ENCODE measurements at regions not wholly inside any gene's neighbourhood (a gene's known extent, or its start where the extent isn't known, plus 50 kb on each side); places are given as distances from the start of the nearest gene placed in this dataset.

DNA sequence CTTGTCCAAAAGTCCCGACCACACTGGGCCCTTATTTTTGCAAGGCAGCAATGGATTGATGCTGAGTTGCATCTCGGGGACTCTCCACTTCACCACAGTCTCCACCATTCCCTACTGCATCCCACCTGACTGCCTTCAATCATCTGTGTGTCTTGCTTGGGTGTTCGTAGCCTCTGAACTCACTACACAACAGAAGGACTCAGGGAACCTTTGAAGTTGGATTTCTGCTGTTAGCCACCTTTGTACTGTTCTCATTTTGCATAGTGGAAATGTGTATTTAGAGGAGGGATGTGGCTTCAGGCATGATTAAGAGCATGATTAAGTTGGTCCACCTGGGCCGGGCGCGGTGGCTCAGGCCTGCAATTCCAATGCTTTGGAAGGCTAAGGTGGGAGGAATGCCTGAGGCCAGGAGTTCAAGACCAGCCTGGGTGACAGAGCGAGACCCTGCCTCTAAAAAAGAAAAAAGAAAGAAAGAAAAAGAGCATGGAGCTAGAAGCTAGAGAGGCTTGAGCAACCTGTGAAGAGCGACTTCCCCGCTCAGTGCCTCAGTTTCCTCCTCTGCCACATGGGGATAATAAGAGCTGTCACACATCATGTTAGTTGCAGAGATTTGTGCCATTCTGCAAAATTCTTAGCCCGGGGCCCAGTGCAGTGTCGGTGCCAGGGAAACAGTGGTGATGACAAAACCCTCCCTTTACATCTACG, 121.3 kb upstream of the PTPN1 start:
- H3K27ac Mint-ChIP-seq: peak overlapping the region; percentile 70 to 94
- H3K27me3 Mint-ChIP-seq: no peaks in the 10 kb centered on the region
- ATAC-seq (replicated peaks): no peak
- H3K36me3 Mint-ChIP-seq (ENCODE audit: insufficient read depth): peaks cover 9% of the 10 kb centered on the region
- DNase-seq: no peak
- H3K4me1 Mint-ChIP-seq (ENCODE audit: low read depth in 2 of 2): peaks cover 46 to 47% of the 10 kb centered on the region in 2 donors
- H3K4me3 Mint-ChIP-seq: no peak overlapping the region
- H3K9me3 Mint-ChIP-seq: no peaks in the 10 kb centered on the region

DNA sequence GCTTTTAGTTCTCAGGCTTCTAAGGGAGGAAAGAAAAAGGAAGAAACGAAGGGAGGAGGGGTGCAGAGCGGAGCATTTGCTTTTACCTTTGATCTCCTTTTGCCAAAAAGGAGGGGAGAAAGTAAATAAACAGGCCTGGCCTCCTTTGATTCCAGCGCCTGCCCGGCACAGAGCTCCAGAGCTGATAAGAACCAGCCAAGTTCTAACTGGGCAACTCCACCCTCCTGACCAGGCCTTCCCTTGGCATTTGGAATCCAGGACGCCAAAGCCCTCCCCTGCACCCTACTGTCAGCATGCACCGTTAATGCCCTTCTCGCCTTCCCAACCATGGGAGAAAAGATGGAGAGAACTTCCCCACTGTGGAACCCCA, 120.8 kb upstream of the PTPN1 start:
- Mint-ChIP-seq H3K4me1 (ENCODE audit: low read depth in 2 of 2) (peaks cover 46 to 47% of the 10 kb centered on the region in 2 donors), H3K36me3 (ENCODE audit: insufficient read depth) (peaks cover 9% of the 10 kb centered on the region), H3K9me3 (no peaks in the 10 kb centered on the region), H3K27ac (peak overlapping the region; percentile 70 to 94), H3K27me3 (no peaks in the 10 kb centered on the region), H3K4me3 (no peak overlapping the region)
- ATAC-seq (replicated peaks): no peak
- DNase-seq: no peak

DNA sequence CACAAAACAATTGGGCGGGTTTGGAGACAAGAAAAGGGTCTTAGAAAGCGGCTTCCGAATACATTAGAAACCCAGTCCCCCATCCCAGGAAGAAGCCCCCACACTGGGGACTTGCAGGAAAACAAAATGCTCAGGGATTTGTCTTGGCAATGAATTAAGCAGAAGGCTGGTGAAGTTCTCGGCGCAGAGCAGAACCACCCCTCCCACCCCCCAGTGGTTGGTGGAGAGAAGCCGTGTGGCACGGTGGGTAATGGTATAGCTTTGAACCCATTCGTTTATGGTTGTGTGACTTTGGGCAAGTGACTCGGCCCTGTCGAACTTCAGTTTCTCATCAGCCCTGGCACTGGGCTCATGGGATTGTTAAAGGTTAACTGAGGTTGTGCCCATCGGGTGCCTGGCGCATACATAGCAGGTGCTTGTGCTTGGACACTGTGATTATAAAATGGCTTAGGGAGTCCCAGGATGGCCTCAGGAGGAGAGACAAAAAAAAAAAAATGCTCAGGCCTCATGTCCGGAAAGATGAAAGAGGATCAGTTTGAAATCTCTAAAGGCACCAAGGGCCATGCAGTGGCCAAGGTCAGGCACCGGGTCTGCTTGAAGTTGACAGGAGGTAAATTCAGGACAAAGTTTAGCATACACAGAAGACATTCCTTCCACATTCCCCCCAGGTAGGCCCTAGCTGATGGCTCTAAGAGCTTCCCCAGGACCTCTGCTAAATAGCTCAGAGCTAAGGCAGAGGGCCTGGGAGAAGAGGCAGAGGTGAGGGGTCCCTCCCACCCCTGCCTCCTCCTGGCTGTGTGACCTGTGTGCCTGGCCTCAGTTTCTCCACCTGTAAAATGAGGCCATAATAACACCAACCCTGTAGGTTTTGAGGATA, 120.1 kb upstream of the PTPN1 start:
- Mint-ChIP-seq H3K27ac (peak overlapping the region in 1 of 2 donors; percentile 70), H3K27me3 (no peaks in the 10 kb centered on the region), H3K4me1 (ENCODE audit: low read depth in 2 of 2) (peaks cover 43% of the 10 kb centered on the region in 2 donors), H3K4me3 (no peak overlapping the region), H3K36me3 (ENCODE audit: insufficient read depth) (peaks cover 9% of the 10 kb centered on the region), H3K9me3 (no peaks in the 10 kb centered on the region)
- DNase-seq: no peak
- ATAC-seq (replicated peaks): no peak

DNA sequence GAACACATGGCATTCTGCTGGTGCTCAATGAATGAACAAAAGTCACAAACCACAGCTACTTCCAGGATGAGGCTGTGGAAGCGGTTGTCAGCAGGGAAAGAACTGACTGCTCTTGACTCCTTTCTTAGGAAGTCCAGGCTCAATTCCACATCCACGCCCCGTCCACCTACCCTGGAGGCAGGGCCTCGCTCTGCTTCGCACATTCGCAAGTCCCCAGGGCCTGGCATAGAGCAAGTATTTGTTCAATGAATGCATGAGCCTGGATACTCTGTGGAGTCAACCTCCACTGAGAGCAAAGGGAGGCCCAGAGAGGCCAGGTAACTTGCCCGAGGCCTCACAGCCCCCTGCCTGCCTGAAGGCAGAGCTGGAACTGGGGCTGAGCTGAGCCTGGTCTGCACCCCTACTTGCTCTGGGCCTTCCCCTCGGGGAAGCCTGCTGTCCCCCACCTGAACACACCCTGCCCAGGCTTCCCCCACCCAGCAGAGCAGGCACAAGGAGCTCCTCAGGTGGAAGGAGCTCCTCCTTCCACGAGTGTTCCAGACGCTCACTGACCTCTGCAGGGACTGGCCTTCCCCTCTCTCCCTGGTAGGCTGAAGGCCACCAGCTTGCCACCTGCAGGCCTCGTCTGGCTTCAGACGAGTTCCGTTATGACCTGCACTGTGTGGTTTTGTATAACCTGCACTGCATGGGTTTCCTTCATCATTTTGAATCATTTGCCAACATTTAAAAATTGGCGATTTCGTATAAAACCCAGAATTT, 119.3 kb upstream of the PTPN1 start:
- H3K4me1 Mint-ChIP-seq (ENCODE audit: low read depth in 2 of 2): peaks cover 35% of the 10 kb centered on the region in 2 donors
- ATAC-seq (replicated peaks): no peak
- H3K27ac Mint-ChIP-seq: peak overlapping the region in 1 of 2 donors; percentile 70
- H3K27me3 Mint-ChIP-seq: no peaks in the 10 kb centered on the region
- H3K36me3 Mint-ChIP-seq (ENCODE audit: insufficient read depth): peaks cover 7% of the 10 kb centered on the region
- no peak for DNase-seq
- no peak overlapping the region for H3K4me3 Mint-ChIP-seq
- H3K9me3 Mint-ChIP-seq: no peaks in the 10 kb centered on the region

DNA sequence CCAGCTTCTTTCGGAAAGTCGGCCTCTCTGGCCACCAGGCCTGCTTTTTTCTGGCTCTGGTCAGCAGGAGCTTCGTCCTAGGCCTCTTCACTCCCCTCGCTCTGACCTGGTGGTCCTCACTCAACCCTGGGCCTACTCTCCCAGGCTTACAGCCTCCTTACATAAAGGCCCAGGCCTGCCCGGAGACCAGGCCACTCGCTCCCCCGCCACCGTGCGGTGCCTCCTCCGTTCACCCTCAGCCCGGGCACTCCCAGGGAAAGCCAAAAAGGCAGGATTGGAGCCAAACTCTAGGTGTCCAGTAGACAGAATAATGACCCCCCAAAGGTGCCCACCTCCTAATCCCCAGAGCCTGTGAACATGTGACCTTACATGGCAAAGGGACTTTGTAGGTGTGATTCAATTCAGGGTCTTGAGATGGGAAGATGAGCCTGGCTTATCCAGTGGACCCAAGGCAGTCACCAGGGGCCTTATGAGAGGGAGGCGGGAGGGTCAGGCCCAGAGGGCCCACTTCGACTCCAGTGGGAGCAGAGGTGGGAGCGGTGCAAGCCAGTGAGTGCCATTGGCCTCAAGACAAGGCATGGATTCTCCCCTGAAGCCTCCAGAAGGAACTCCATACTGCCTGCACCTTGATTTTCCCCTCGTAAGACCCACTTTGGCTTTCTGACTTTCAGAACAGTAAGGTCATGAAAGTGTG, 118.6 kb upstream of the PTPN1 start:
- H3K27ac Mint-ChIP-seq: peak overlapping the region; percentile 20 to 65
- no peak for ATAC-seq (replicated peaks)
- H3K36me3 Mint-ChIP-seq (ENCODE audit: insufficient read depth): peaks cover under 1% of the 10 kb centered on the region
- H3K27me3 Mint-ChIP-seq: no peaks in the 10 kb centered on the region
- H3K4me3 Mint-ChIP-seq: no peak overlapping the region
- no peaks in the 10 kb centered on the region for H3K9me3 Mint-ChIP-seq
- no peak for DNase-seq
- H3K4me1 Mint-ChIP-seq (ENCODE audit: low read depth in 2 of 2): peaks cover 29% of the 10 kb centered on the region in 2 donors

DNA sequence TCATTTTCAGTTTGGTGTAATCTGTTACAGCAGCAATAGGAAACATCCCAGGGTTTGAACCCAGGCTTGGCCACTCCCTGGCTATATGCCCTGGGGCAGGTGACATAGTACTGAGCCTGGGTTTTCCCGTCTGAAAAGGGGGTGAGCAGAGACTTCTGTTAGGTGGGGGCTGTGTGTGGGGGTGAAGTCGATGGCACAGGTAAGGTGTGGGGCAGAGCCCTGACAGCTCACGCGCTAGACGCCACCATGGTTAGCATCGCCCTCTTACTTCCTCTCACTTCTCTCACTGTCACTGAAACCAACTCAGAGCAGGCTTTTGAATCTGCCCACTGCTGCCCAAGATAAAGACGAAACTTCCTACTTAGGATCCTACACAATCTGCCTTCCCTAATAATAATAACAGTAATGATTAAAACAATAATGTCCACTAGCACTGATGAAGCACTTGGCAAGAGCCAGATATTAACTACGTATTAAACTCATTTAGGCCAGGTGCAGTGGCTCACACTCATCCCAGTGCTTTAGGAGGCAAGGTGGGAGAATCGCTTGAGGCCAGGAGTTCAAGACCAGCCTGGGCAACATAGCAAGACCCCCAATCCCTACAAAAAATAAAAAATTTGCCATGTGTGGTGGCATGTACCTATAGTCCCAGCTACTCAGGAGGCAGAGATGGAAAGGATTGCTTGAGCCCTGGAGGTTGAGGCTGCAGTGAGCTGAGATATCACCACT, 117.9 kb upstream of the PTPN1 start:
- Mint-ChIP-seq H3K9me3 (no peaks in the 10 kb centered on the region), H3K4me1 (ENCODE audit: low read depth in 2 of 2) (peaks cover 25 to 26% of the 10 kb centered on the region in 2 donors), H3K4me3 (no peak overlapping the region), H3K36me3 (ENCODE audit: insufficient read depth) (no peaks in the 10 kb centered on the region), H3K27me3 (no peaks in the 10 kb centered on the region), H3K27ac (peak overlapping the region in 1 of 2 donors; percentile 20)
- DNase-seq: peak; percentile 21 to 31 (median 29)
- peak; percentile 95 for ATAC-seq (replicated peaks)

DNA sequence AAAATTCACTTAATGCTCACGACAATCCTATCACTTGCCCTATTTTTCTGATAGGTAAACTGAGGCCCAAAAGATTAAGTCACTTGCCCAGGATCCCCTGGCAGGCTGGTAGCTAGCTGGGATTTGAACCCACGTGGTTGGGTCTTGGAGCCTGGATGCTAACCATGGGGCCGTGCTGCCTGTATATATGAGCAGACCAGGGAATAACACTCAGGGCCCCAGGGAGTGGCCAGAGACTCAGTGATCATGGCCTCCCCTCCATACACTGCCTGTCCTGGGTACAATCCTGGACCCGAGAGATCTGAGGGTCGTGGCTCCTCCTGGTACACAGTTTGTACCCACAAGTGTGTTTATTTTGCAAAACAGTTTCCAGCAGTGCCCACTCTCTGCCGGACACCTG, 116.9 kb upstream of the PTPN1 start:
- no peak overlapping the region for H3K27ac Mint-ChIP-seq
- DNase-seq (no peak), ATAC-seq (replicated peaks) (no peak)
- H3K27me3 Mint-ChIP-seq: no peaks in the 10 kb centered on the region
- no peak overlapping the region for H3K4me3 Mint-ChIP-seq
- H3K4me1 Mint-ChIP-seq (ENCODE audit: low read depth in 2 of 2): peaks cover 18 to 19% of the 10 kb centered on the region in 2 donors
- no peaks in the 10 kb centered on the region for H3K36me3 Mint-ChIP-seq (ENCODE audit: insufficient read depth)
- no peaks in the 10 kb centered on the region for H3K9me3 Mint-ChIP-seq

DNA sequence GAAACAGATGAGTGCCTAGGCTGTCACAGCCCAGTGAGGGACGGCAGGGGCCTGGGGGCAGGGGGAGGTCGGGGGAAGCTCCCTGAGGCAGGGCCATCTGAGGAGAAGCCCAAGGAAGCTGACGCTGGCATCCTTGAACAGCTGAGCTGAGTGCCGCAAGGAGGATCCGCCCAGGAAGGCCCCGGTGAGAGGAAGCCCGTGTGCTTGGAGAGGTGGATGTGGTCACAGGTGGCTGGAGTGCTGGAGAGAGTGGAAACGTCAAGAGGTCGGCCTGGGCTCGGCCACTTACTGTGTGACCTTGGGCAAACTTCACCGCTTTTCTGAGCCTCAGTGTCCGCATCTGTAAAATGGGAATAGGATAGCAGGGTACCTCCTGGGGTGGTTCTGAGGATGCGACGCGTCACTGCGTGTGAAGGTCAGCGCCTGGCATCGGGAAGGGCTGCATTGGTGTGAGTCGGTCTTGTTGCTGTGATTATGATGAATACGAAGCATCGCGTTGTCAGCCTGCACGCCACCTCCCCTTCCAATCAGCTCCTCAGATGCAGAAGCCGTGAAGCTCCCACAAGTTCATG, 116.1 kb upstream of the PTPN1 start:
- Mint-ChIP-seq H3K4me3 (no peak overlapping the region), H3K9me3 (no peaks in the 10 kb centered on the region), H3K27me3 (no peaks in the 10 kb centered on the region), H3K4me1 (ENCODE audit: low read depth in 2 of 2) (peaks cover 12 to 13% of the 10 kb centered on the region in 2 donors), H3K36me3 (ENCODE audit: insufficient read depth) (no peaks in the 10 kb centered on the region), H3K27ac (no peak overlapping the region)
- DNase-seq (no peak), ATAC-seq (replicated peaks) (no peak)

DNA sequence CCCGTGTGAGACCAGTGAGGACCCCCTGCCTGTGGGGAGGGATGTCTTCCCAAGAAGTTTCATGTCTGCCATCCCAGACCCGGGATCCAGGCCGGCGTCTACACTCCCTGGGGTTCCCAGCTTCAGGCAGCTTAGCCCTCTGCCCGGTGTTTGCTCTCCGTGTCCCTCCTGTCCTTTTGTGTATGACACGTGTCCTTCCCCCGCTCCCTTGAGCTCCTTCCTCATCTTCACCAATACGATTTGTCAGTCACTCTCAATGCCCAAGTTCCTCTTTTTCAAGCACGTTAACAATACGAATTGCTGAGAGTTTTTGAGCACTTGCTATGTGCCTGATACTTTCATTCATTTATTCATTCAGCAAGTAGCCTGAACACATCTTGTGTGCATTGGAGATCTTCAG, 115.6 kb upstream of the PTPN1 start:
- Mint-ChIP-seq H3K27me3 (no peaks in the 10 kb centered on the region), H3K9me3 (no peaks in the 10 kb centered on the region), H3K4me3 (no peak overlapping the region), H3K4me1 (ENCODE audit: low read depth in 2 of 2) (peaks cover 10 to 13% of the 10 kb centered on the region in 2 donors), H3K27ac (no peak overlapping the region), H3K36me3 (ENCODE audit: insufficient read depth) (no peaks in the 10 kb centered on the region)
- DNase-seq: no peak
- ATAC-seq (replicated peaks): no peak

DNA sequence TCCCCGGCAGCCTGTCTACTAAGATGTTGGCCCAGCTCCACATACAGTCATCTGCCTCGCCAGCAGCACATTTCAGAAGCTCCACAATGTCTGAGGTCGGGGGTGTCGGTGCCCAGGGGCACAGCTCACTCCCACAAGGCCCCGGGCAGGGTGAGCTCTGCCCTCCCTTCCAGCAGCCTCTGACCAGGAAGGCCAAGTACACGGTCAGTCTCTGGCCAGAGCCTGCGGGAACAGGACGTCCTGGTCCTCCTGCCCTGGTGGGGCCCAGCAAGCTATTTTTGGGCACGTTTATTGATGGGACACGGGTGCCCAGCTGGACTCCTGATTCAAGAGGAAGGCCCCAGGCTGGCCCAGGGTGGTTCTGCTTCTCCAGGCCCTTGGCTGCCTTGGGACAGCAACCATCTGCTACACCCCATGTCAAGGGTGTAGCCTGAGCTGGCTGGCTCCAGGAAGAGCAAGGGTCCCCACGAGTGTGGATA, 114.9 kb upstream of the PTPN1 start:
- no peak for DNase-seq
- Mint-ChIP-seq H3K27ac (no peak overlapping the region), H3K9me3 (no peaks in the 10 kb centered on the region), H3K4me3 (no peak overlapping the region), H3K36me3 (ENCODE audit: insufficient read depth) (no peaks in the 10 kb centered on the region), H3K4me1 (ENCODE audit: low read depth in 2 of 2) (peaks cover 13 to 16% of the 10 kb centered on the region in 2 donors), H3K27me3 (no peaks in the 10 kb centered on the region)
- no peak for ATAC-seq (replicated peaks)

DNA sequence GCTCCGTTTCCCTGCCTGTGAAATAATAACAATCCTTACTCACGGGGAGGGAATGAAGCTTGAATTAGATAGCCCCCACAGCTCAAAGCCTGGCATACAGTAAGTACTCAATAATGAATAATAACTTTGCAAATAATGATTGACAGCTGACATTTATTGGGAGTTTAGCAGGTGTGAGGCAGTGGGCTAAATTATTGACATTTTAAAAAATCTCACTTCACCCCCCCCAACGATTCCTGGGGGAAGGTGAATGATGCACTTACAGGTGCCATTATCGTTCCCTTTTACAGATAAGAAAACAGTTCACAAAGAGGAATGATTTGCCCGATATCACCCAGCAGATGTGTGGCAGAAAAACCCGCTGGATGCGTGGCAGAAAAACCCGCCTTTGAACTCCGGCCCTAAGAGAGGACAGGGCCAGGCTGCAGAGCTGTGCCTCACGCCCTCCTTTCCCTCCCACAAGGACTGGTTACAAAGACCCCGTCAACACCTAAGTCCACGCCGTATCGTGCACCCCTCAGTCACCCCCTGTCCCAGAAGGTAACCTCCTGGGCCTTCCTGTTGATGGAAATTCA, 114.2 kb upstream of the PTPN1 start:
- H3K4me1 Mint-ChIP-seq (ENCODE audit: low read depth in 2 of 2): peaks cover 13 to 16% of the 10 kb centered on the region in 2 donors
- H3K4me3 Mint-ChIP-seq: no peak overlapping the region
- H3K27me3 Mint-ChIP-seq: no peaks in the 10 kb centered on the region
- no peak overlapping the region for H3K27ac Mint-ChIP-seq
- H3K36me3 Mint-ChIP-seq (ENCODE audit: insufficient read depth): no peaks in the 10 kb centered on the region
- ATAC-seq (replicated peaks) (no peak), DNase-seq (no peak)
- H3K9me3 Mint-ChIP-seq: no peaks in the 10 kb centered on the region

DNA sequence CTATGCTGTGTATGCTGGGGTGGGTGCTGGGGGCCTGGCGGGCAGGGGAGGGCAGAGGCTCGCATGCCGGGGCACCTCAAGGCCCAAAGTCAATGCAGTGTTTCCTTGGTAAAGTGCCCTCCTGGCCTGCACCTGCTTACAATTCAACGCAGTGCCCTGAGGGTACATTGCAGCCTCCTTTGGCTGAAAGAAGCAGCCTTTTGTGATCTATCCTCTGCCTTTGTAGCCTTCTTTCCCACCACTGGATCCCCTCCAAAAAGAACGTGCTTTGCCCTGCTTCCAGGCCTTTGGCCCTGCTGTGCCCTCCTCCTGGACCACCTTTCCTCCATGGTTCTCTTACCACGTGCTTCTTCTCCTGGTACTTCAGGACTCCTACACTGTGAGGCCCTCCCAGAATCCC, 113.6 kb upstream of the PTPN1 start:
- DNase-seq (no peak), ATAC-seq (replicated peaks) (no peak)
- Mint-ChIP-seq H3K36me3 (ENCODE audit: insufficient read depth) (no peaks in the 10 kb centered on the region), H3K9me3 (no peaks in the 10 kb centered on the region), H3K27ac (peak overlapping the region; percentile 6 to 28), H3K27me3 (no peaks in the 10 kb centered on the region), H3K4me3 (no peak overlapping the region), H3K4me1 (ENCODE audit: low read depth in 2 of 2) (peaks cover 8 to 13% of the 10 kb centered on the region in 2 donors)

Data from effector memory CD8-positive, alpha-beta T cell (primary cell).